Ishikawa (cell line): ENCODE measurements at regions not wholly inside any gene's neighbourhood (a gene's known extent, or its start where the extent isn't known, plus 50 kb on each side); places are given as distances from the start of the nearest gene placed in this dataset.

Source experiments
- CEBPB ChIP-seq: IDR thresholded peaks from 2 replicates; pipeline ENCODE4 v1.6.1; 2012
- CREB1 ChIP-seq: IDR thresholded peaks from 2 replicates; pipeline ENCODE4 v1.6.1; 2012; ENCODE audit warnings: low read depth
- EGR1 ChIP-seq: IDR thresholded peaks from 2 replicates; pipeline ENCODE4 v1.6.1; 2012
- EP300 ChIP-seq: IDR thresholded peaks from 2 replicates; pipeline ENCODE4 v1.6.1; 2012; ENCODE audit warnings: borderline replicate concordance
- FOXM1 ChIP-seq: IDR thresholded peaks from 2 replicates; pipeline ENCODE4 v1.6.1; 2012; ENCODE audit warnings: low read depth, borderline replicate concordance
- RAD21 ChIP-seq: IDR thresholded peaks from 2 replicates; pipeline ENCODE4 v1.6.1; 2012; ENCODE audit warnings: low read depth
- TAF1 ChIP-seq: IDR thresholded peaks from 2 replicates; pipeline ENCODE4 v1.6.1; 2012; ENCODE audit warnings: low read depth, mild to moderate bottlenecking
- TCF12 ChIP-seq: IDR thresholded peaks from 2 replicates; pipeline ENCODE4 v1.6.1; 2012; ENCODE audit warnings: low read depth
- TEAD4 ChIP-seq: IDR thresholded peaks from 2 replicates; pipeline ENCODE4 v1.6.1; 2012
- YY1 ChIP-seq: IDR thresholded peaks from 2 replicates; pipeline ENCODE4 v1.6.1; 2012; ENCODE audit warnings: low read depth
- ZBTB7A ChIP-seq: IDR thresholded peaks from 2 replicates; pipeline ENCODE4 v1.6.1; 2012; ENCODE audit warnings: low read depth
- TF ChIP-seq, protein P1 (sequence below): IDR thresholded peaks from 2 replicates; pipeline ENCODE4 v1.6.1; 2012
- TF ChIP-seq, protein P2 (sequence below): IDR thresholded peaks from 2 replicates; pipeline ENCODE4 v1.6.1; 2012; ENCODE audit warnings: low read depth, mild to moderate bottlenecking

DNA sequence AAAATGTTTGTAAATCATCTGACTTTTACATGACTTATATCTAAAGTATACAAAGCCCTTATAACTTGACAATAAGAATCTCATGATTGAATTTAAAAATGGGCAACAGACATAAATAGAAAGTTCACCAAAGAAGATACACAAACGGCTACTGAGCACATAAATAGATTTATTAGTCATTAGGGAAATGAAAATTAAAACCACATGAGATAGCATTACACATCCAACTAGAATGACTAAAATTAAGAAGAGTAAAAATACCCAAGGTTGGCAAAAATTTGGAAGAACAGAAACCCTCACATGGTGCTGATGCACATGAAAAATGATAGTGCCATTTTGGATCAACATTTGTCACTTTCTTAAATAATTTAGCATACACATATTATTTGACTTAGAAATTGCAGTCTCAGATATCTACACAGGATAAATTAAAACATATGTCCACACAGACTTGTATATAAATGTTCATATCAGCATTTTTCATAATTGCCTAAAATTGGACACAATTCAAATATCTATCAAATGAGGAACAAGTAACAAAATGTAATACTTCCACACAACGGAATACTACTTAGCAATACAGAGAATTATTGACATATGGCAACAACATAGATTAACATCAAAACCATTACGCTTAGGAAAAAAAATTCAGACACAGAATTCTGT is 359.1 kb upstream of the DAB2 start:
- TF ChIP-seq, protein P1, sequence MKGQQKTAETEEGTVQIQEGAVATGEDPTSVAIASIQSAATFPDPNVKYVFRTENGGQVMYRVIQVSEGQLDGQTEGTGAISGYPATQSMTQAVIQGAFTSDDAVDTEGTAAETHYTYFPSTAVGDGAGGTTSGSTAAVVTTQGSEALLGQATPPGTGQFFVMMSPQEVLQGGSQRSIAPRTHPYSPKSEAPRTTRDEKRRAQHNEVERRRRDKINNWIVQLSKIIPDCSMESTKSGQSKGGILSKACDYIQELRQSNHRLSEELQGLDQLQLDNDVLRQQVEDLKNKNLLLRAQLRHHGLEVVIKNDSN: no peak
- TF ChIP-seq, protein P2, sequence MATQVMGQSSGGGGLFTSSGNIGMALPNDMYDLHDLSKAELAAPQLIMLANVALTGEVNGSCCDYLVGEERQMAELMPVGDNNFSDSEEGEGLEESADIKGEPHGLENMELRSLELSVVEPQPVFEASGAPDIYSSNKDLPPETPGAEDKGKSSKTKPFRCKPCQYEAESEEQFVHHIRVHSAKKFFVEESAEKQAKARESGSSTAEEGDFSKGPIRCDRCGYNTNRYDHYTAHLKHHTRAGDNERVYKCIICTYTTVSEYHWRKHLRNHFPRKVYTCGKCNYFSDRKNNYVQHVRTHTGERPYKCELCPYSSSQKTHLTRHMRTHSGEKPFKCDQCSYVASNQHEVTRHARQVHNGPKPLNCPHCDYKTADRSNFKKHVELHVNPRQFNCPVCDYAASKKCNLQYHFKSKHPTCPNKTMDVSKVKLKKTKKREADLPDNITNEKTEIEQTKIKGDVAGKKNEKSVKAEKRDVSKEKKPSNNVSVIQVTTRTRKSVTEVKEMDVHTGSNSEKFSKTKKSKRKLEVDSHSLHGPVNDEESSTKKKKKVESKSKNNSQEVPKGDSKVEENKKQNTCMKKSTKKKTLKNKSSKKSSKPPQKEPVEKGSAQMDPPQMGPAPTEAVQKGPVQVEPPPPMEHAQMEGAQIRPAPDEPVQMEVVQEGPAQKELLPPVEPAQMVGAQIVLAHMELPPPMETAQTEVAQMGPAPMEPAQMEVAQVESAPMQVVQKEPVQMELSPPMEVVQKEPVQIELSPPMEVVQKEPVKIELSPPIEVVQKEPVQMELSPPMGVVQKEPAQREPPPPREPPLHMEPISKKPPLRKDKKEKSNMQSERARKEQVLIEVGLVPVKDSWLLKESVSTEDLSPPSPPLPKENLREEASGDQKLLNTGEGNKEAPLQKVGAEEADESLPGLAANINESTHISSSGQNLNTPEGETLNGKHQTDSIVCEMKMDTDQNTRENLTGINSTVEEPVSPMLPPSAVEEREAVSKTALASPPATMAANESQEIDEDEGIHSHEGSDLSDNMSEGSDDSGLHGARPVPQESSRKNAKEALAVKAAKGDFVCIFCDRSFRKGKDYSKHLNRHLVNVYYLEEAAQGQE: no peak
- no peak for TF ChIP-seq RAD21
- no peak for TF ChIP-seq CREB1
- TF ChIP-seq FOXM1: no peak
- no peak for TF ChIP-seq YY1
- TF ChIP-seq EP300: no peak
- TF ChIP-seq CEBPB: no peak
- TF ChIP-seq ZBTB7A: no peak
- no peak for TF ChIP-seq TEAD4
- no peak for TF ChIP-seq TAF1
- TF ChIP-seq EGR1: no peak
- TF ChIP-seq TCF12: no peak
